GM23338 (cell line): ENCODE measurements at regions not wholly inside any gene's neighbourhood (a gene's known extent, or its start where the extent isn't known, plus 50 kb on each side); places are given as distances from the start of the nearest gene placed in this dataset.

Source experiments
- ATAC-seq: fragments of 200-7000 bp; cut with Tn5 transposase; 3 replicates; pipeline ENCODE4 v1.9.1; 2020
- DNase-seq: peaks from one replicate; pipeline ENCODE4 v3.0.0-alpha.2; 2015; ENCODE audit warnings: low spot score
- H2AFZ ChIP-seq: fragments of 200-600 bp; sonication (generic); 2 replicates; pipeline ENCODE4 v1.8.0; 2016; ENCODE audit warnings: antibody characterized with exemption, mild to moderate bottlenecking, moderate library complexity
- H3F3A ChIP-seq: fragments of 200-600 bp; sonication (generic); replicated peaks from 2 replicates; pipeline ENCODE4 v1.8.0; 2017; ENCODE audit warnings: antibody characterized with exemption, mixed run types, low read depth
- H3K27ac ChIP-seq: fragments of 200-600 bp; sonication (generic); 2 replicates; pipeline ENCODE4 v1.6.1; 2016; ENCODE audit warnings: low read depth
- H3K27me3 ChIP-seq: fragments of 200-600 bp; sonication (generic); 2 replicates; pipeline ENCODE4 v1.8.0; 2016; ENCODE audit warnings: mild to moderate bottlenecking, mixed run types, moderate library complexity; ENCODE audit not compliant: insufficient read depth
- H3K36me3 ChIP-seq: fragments of 200-600 bp; sonication (generic); 2 replicates; pipeline ENCODE4 v1.8.0; 2016; ENCODE audit warnings: mild to moderate bottlenecking; ENCODE audit not compliant: insufficient read depth
- H3K4me1 ChIP-seq: fragments of 200-600 bp; sonication (generic); 2 replicates; pipeline ENCODE4 v1.8.0; 2016; ENCODE audit warnings: mild to moderate bottlenecking, moderate library complexity; ENCODE audit not compliant: insufficient read depth
- H3K4me2 ChIP-seq: fragments of 200-600 bp; sonication (generic); 2 replicates; pipeline ENCODE4 v1.7.1; 2017; ENCODE audit warnings: mixed run types
- H3K4me3 ChIP-seq: fragments of 200-600 bp; sonication (generic); 2 replicates; pipeline ENCODE4 v1.6.1; 2016; ENCODE audit warnings: mixed run types
- H3K79me2 ChIP-seq: fragments of 200-600 bp; sonication (generic); replicated peaks from 2 replicates; pipeline ENCODE4 v1.8.0; 2017; ENCODE audit warnings: mild to moderate bottlenecking; ENCODE audit not compliant: insufficient read depth
- H3K9me2 ChIP-seq: fragments of 200-600 bp; sonication (generic); 2 replicates; pipeline ENCODE4 v1.8.0; 2017; ENCODE audit not compliant: insufficient read depth
- H4K20me1 ChIP-seq: fragments of 200-600 bp; sonication (generic); replicated peaks from 2 replicates; pipeline ENCODE4 v1.8.0; 2017; ENCODE audit warnings: mild to moderate bottlenecking; ENCODE audit not compliant: insufficient read depth
- H3K27ac Mint-ChIP-seq: 2 replicates; pipeline ENCODE4 v1.8.0; 2020; ENCODE audit warnings: inconsistent platforms, mild to moderate bottlenecking, moderate library complexity, mixed read lengths
- H3K27me3 Mint-ChIP-seq: 3 replicates; pipeline ENCODE4 v1.8.0; 2022; ENCODE audit warnings: low read depth, mild to moderate bottlenecking, moderate library complexity, mixed read lengths, inconsistent platforms; ENCODE audit not compliant: insufficient read depth, poor library complexity
- H3K36me3 Mint-ChIP-seq: 3 replicates; pipeline ENCODE4 v1.8.0; 2021; ENCODE audit warnings: low read depth, mild to moderate bottlenecking, inconsistent platforms, moderate library complexity, mixed read lengths
- H3K4me1 Mint-ChIP-seq: 3 replicates; pipeline ENCODE4 v1.8.0; 2020; ENCODE audit warnings: mild to moderate bottlenecking, inconsistent platforms, mixed read lengths
- H3K4me3 Mint-ChIP-seq: 3 replicates; pipeline ENCODE4 v1.8.0; 2021; ENCODE audit warnings: moderate library complexity, mild to moderate bottlenecking, inconsistent platforms, mixed read lengths
- H3K9me3 Mint-ChIP-seq: 3 replicates; pipeline ENCODE4 v1.8.0; 2020; ENCODE audit warnings: moderate library complexity, mild to moderate bottlenecking, inconsistent platforms, mixed read lengths
- CTCF ChIP-seq, 2 experiments: fragments of 200-600 bp in 1 of 2; sonication (generic) in 1 of 2; conservative IDR thresholded peaks; 2 replicates each; pipeline versions ENCODE4 v1.5.1 to v1.6.1; 2016 to 2017; ENCODE audit warnings: antibody characterized with exemption in 2 of 2, low read depth in 2 of 2, mild to moderate bottlenecking in 2 of 2, moderate library complexity in 1 of 2
- ETS1 ChIP-seq: IDR thresholded peaks from 2 replicates; pipeline ENCODE4 v1.6.1; 2016; ENCODE audit warnings: antibody characterized with exemption
- NANOG ChIP-seq: IDR thresholded peaks from 2 replicates; pipeline ENCODE4 v1.6.1; 2016; ENCODE audit warnings: antibody characterized with exemption, borderline replicate concordance
- POLR2AphosphoS5 ChIP-seq: IDR thresholded peaks from 2 replicates; pipeline ENCODE4 v1.6.1; 2016; ENCODE audit warnings: antibody characterized with exemption, low read depth
- REST ChIP-seq: IDR thresholded peaks from one replicate; pipeline ENCODE4 v1.6.1; 2018; ENCODE audit warnings: antibody characterized with exemption; ENCODE audit not compliant: unreplicated experiment
- ZNF114 ChIP-seq: fragments of 250-450 bp; sonication (Bioruptor Pico); IDR thresholded peaks from 2 replicates; pipeline ENCODE4 v1.5.0; 2020; ENCODE audit warnings: mild to moderate bottlenecking, moderate library complexity
- ZNF331 ChIP-seq: fragments of 250-450 bp; sonication (Bioruptor Pico); IDR thresholded peaks from 2 replicates; pipeline ENCODE4 v1.5.0; 2020; ENCODE audit warnings: low read depth, mild to moderate bottlenecking, moderate library complexity
- ZNF462 ChIP-seq: fragments of 250-450 bp; sonication (Bioruptor Pico); IDR thresholded peaks from 2 replicates; pipeline ENCODE4 v1.5.0; 2020; ENCODE audit warnings: mild to moderate bottlenecking, moderate library complexity

- TF ChIP-seq ZNF462 (CRISPR knock-in tag) (no peak), ZNF114 (CRISPR knock-in tag) (no peak), NANOG (no peak)
These were observed 131.2 kb upstream of the ARID2 start (continued) for GRCh38 chr12:45598336-45598735.

- H3K9me2 ChIP-seq: 0 out of 2 replicates have a peak, but pooled peaks cover 10% of the 10 kb centered on the region
- no peaks in the 10 kb centered on the region for H3K79me2 ChIP-seq
- no peaks in the 10 kb centered on the region for H3F3A ChIP-seq
- Mint-ChIP-seq H3K4me3 (no peak overlapping the region), H3K27me3 (no peaks in the 10 kb centered on the region), H3K4me1 (no peaks in the 10 kb centered on the region), H3K9me3 (no peaks in the 10 kb centered on the region), H3K27ac (no peak overlapping the region), H3K36me3 (no peaks in the 10 kb centered on the region)
- DNase-seq: no peak
- H3K4me2 ChIP-seq: no peak overlapping the region
- no peaks in the 10 kb centered on the region for H4K20me1 ChIP-seq
- no peaks in the 10 kb centered on the region for H3K36me3 ChIP-seq
- no peak overlapping the region for H2AFZ ChIP-seq
- no peaks in the 10 kb centered on the region for H3K27me3 ChIP-seq
- H3K4me1 ChIP-seq: no peaks in the 10 kb centered on the region
- H3K27ac ChIP-seq: no peak overlapping the region
- H3K4me3 ChIP-seq: no peak overlapping the region
- no peak for ATAC-seq
- TF ChIP-seq ETS1: no peak
- no peak for TF ChIP-seq CTCF (conservative IDR thresholded peaks at IDR 0.05; ENCODE audit: low read depth in 2 of 2)
- no peak for TF ChIP-seq POLR2AphosphoS5
- no peak for TF ChIP-seq ZNF114 (CRISPR knock-in tag)
- TF ChIP-seq ZNF331: no peak
- TF ChIP-seq REST: no peak
These were observed 130.7 kb upstream of the ARID2 start for GRCh38 chr12:45598761-45599160.
